HepG2 (cell line): ENCODE measurements at regions not wholly inside any gene's neighbourhood (a gene's known extent, or its start where the extent isn't known, plus 50 kb on each side); places are given as distances from the start of the nearest gene placed in this dataset.

ENCODE experiments used
- ATAC-seq: fragments of 200-7000 bp; cut with Tn5 transposase; 3 replicates; pipeline ENCODE4 v1.9.1; 2020; ENCODE audit warnings: mild to moderate bottlenecking, moderate library complexity
- BruUV-seq: library from RNA; stranded (reverse); fragments of 400-500 nt; replicated peaks from 2 replicates; lab custom pipeline; 2021; lab: Mats Ljungman, UMichigan
- CTCF ChIA-PET: fragments of 300-600 bp; formaldehyde crosslinking; extraction: SDS; loops from one replicate; lab custom pipeline; 2021; ENCODE audit warnings: low total read pairs, inconsistent platforms, low intra/inter-chr PET ratio; lab: Yijun Ruan, JAX
- POLR2A ChIA-PET: fragments of 350-600 bp; sonication (Branson Sonifier 250); formaldehyde crosslinking; loops from one replicate; lab custom pipeline; 2020; ENCODE audit warnings: antibody characterized with exemption, inconsistent platforms; lab: Yijun Ruan, JAX
- DNase-seq: peaks from one replicate; pipeline ENCODE4 v3.0.0-alpha.2; 2015; ENCODE audit warnings: low spot score
- FAIRE-seq: peaks from 3 replicates; lab custom pipeline; 2011; peaks lifted over from hg19 to GRCh38; lab: Jason Lieb, UNC
- H2AFZ ChIP-seq: one replicate; pipeline ENCODE4 v1.6.1; 2011; ENCODE audit warnings: low read length, inconsistent platforms
- H3K27ac ChIP-seq: fragments of 300-600 bp; 3 replicates; pipeline ENCODE4 v1.8.0; 2011; ENCODE audit warnings: mixed run types, mild to moderate bottlenecking, mixed read lengths, low read length, inconsistent platforms; ENCODE audit not compliant: insufficient read depth; ENCODE audit errors: extremely low read length
- H3K27me3 ChIP-seq, 2 experiments: fragments of 200-600 bp in 1 of 2; 2 replicates in 1 of 2; 3 replicates in 1 of 2; pipeline versions ENCODE4 v1.6.0 to v1.8.0; 2011; ENCODE audit warnings: low read length in 2 of 2, mild to moderate bottlenecking in 2 of 2, moderate library complexity in 2 of 2, inconsistent platforms in 1 of 2; ENCODE audit not compliant: insufficient read depth in 2 of 2, control insufficient read depth in 1 of 2
- H3K36me3 ChIP-seq, 2 experiments: fragments of 200-600 bp in 1 of 2; replicated peaks in 1 of 2; 2 replicates in 1 of 2; 3 replicates in 1 of 2; pipeline versions ENCODE4 v1.5.1 to v1.8.0; 2011; ENCODE audit warnings: low read length in 2 of 2, inconsistent platforms in 1 of 2; ENCODE audit not compliant: insufficient read depth in 2 of 2, control insufficient read depth in 1 of 2
- H3K4me1 ChIP-seq: 2 replicates; pipeline ENCODE4 v1.5.1; 2012; ENCODE audit warnings: low read length, inconsistent platforms; ENCODE audit not compliant: insufficient read depth
- H3K4me2 ChIP-seq: 2 replicates; pipeline ENCODE4 v1.6.0; 2011; ENCODE audit warnings: low read depth, low read length, inconsistent platforms
- H3K4me3 ChIP-seq, 3 experiments: fragments of 200-600 bp in 1 of 3; sonication (generic), shearing (Covaris generic) in 1 of 3; replicated peaks in 1 of 3; 2 replicates each; pipeline ENCODE4 v1.5.1; 2011 to 2016; ENCODE audit warnings: low read length in 3 of 3, inconsistent platforms in 2 of 3, low read depth in 2 of 3, mild to moderate bottlenecking in 2 of 3, control low read depth in 1 of 3, mixed read lengths in 1 of 3; ENCODE audit not compliant: insufficient read depth in 1 of 3
- H3K79me2 ChIP-seq: one replicate; pipeline ENCODE4 v1.6.1; 2011; ENCODE audit warnings: low read length, inconsistent platforms; ENCODE audit not compliant: insufficient read depth
- H3K9ac ChIP-seq: 2 replicates; pipeline ENCODE4 v1.6.0; 2011; ENCODE audit warnings: mild to moderate bottlenecking, low read depth, low read length, inconsistent platforms; ENCODE audit not compliant: insufficient read depth
- H3K9me3 ChIP-seq: 2 replicates; pipeline ENCODE4 v1.5.1; 2012; ENCODE audit warnings: mild to moderate bottlenecking, low read length
- H4K20me1 ChIP-seq: 2 replicates; pipeline ENCODE4 v1.6.0; 2011; ENCODE audit warnings: inconsistent platforms, mild to moderate bottlenecking, low read length, moderate library complexity; ENCODE audit not compliant: insufficient read depth
- AHR ChIP-seq: IDR thresholded peaks from 2 replicates; pipeline ENCODE4 v1.6.1; 2018; ENCODE audit warnings: missing genetic modification reagents, missing compliant biosample characterization
- AKNA ChIP-seq: sonication (generic); formaldehyde crosslinking; IDR thresholded peaks from 2 replicates; pipeline ENCODE4 v1.4.0; 2020; ENCODE audit warnings: missing genetic modification reagents, borderline replicate concordance
- ARNT ChIP-seq: fragments of 450-650 bp; IDR thresholded peaks from 2 replicates; pipeline ENCODE4 v1.6.1; 2017
- E2F5 ChIP-seq: sonication (generic); formaldehyde crosslinking; conservative IDR thresholded peaks from 2 replicates; pipeline ENCODE4 v1.4.0; 2020; ENCODE audit warnings: missing genetic modification reagents
- EP300 ChIP-seq, 3 experiments: sonication (generic) in 1 of 3; formaldehyde crosslinking in 1 of 3; IDR thresholded peaks; 2 replicates each; pipeline versions ENCODE4 v1.5.1 to v1.6.1; 2011 to 2020; ENCODE audit warnings: low read depth in 2 of 3, low read length in 2 of 3, borderline replicate concordance in 1 of 3, improper control_type of control experiment in 1 of 3, mild to moderate bottlenecking in 1 of 3, missing genetic modification reagents in 1 of 3, moderate library complexity in 1 of 3
- ESRRA ChIP-seq: sonication (generic); formaldehyde crosslinking; IDR thresholded peaks from 2 replicates; pipeline ENCODE4 v1.5.1; 2020; ENCODE audit warnings: mild to moderate bottlenecking, low read depth, missing genetic modification reagents
- HOXA3 ChIP-seq: sonication (generic); formaldehyde crosslinking; IDR thresholded peaks from 2 replicates; pipeline ENCODE4 v1.5.0; 2020; ENCODE audit warnings: missing genetic modification reagents
- KLF16 ChIP-seq, 2 experiments: sonication (generic) in 1 of 2; formaldehyde crosslinking in 1 of 2; IDR thresholded peaks; 2 replicates each; pipeline versions ENCODE4 v1.6.1 to v1.8.0; 2016 to 2023; ENCODE audit warnings: missing genetic modification reagents in 2 of 2, missing compliant biosample characterization in 1 of 2
- NAIF1 ChIP-seq: sonication (generic); formaldehyde crosslinking; IDR thresholded peaks from 2 replicates; pipeline ENCODE4 v1.5.0; 2020; ENCODE audit warnings: mild to moderate bottlenecking, missing genetic modification reagents, borderline replicate concordance
- NFIC ChIP-seq: IDR thresholded peaks from 2 replicates; pipeline ENCODE4 v1.6.1; 2012; ENCODE audit warnings: mild to moderate bottlenecking, low read length, inconsistent platforms
- RAD21 ChIP-seq: fragments of 450-650 bp; formaldehyde crosslinking; IDR thresholded peaks from 2 replicates; pipeline ENCODE4 v1.5.0; 2020; ENCODE audit warnings: mild to moderate bottlenecking
- ZNF441 ChIP-seq: sonication (generic); formaldehyde crosslinking; IDR thresholded peaks from 2 replicates; pipeline ENCODE4 v1.7.0; 2021; ENCODE audit warnings: missing genetic modification reagents, borderline replicate concordance
- WGBS: methylation state at CpG from one replicate; pipeline ENCODE4 v1.1.6; 2017; ENCODE audit warnings: low lambda C conversion rate; 5-methylcytosine and 5-hydroxymethylcytosine counted together
- in situ Hi-C: cut with HindIII; loops from 2 replicates; pipeline ENCODE4 v1.10.0; 2017; ENCODE audit warnings: low pct_unique_long_range_greater_than_20kb; ENCODE audit not compliant: extremely low pct_ligation_motif_present
- intact Hi-C: fragments of 100-400 bp; cut with micrococcal nuclease; formaldehyde crosslinking; loops from one replicate; pipeline ENCODE4 v1.10.0; 2022; ENCODE audit not compliant: unreplicated experiment
- TF ChIP-seq, protein P1 (sequence below): IDR thresholded peaks from 2 replicates; pipeline ENCODE4 v1.6.1; 2016; ENCODE audit warnings: low read depth, borderline replicate concordance
- TF ChIP-seq, protein P2 (sequence below): sonication (generic); formaldehyde crosslinking; IDR thresholded peaks from 2 replicates; pipeline ENCODE4 v1.5.0; 2020; ENCODE audit warnings: missing genetic modification reagents, mild to moderate bottlenecking, borderline replicate concordance
- TF ChIP-seq, protein P3 (sequence below): sonication (generic); formaldehyde crosslinking; IDR thresholded peaks from 2 replicates; pipeline ENCODE4 v1.8.0; 2022; ENCODE audit warnings: missing genetic modification reagents, mild to moderate bottlenecking, moderate library complexity, borderline replicate concordance

DNA sequence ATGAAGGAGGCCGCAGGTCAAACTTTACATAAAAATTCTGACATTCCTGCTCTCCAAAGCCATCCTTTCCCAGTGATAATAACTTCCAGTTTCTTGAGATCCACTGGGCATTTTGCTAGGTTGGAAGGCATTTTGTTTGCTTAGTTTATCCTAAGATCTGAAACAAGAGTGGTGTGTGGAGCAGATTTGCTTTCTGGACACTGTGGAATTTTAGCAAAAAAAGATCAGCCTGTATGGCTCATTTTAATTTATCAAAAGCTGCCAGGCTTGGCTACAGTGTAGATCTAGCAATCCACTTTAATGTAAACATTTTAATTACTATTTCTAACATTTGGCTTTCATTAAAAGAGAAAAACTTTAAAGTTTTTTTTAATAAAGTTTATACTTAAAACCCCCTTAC is 124.8 kb downstream of the SAMD9 start:
- POLR2A ChIA-PET = no interaction called here
- no peaks in the 10 kb centered on the region for H3K9me3 ChIP-seq
- CTCF ChIA-PET = no interaction called here

More for the DNA sequence above, 124.8 kb downstream of the SAMD9 start:
- 5% methylated on average over 1 of the region's 1 CpG for WGBS
- DNase-seq (no peak), FAIRE-seq (no peak), ATAC-seq (no peak)
- Histone ChIP-seq H3K4me3 (no peak overlapping the region), H4K20me1 (no peaks in the 10 kb centered on the region), H3K27me3 (peaks cover 0 to 6% of the 10 kb centered on the region in 2 experiments; a peak in 1 of 5 replicates), H2AFZ (no peak overlapping the region), H3K27ac (no peak overlapping the region), H3K36me3 (no peaks in the 10 kb centered on the region), H3K9ac (no peak overlapping the region), H3K4me1 (no peaks in the 10 kb centered on the region), H3K79me2 (no peaks in the 10 kb centered on the region), H3K4me2 (no peak overlapping the region)
- TF ChIP-seq ZNF441 (CRISPR knock-in tag) (no peak), NAIF1 (CRISPR knock-in tag) (no peak), AHR (CRISPR knock-in tag) (no peak), HOXA3 (CRISPR knock-in tag) (no peak), NFIC (no peak), ARNT (no peak), EP300 (IDR thresholded peaks at IDR 0.05; ENCODE audit: low read depth in 2 of 2, low read length in 2 of 2) (no peak), EP300 (CRISPR knock-in tag; IDR thresholded peaks at IDR 0.05; ENCODE audit: borderline replicate concordance) (no peak), RAD21 (CRISPR knock-in tag) (no peak), E2F5 (CRISPR knock-in tag) (no peak), KLF16 (CRISPR knock-in tag; IDR thresholded peaks at IDR 0.05) (no peak), AKNA (CRISPR knock-in tag) (no peak), ESRRA (CRISPR knock-in tag) (no peak)
- TF ChIP-seq, protein P1, sequence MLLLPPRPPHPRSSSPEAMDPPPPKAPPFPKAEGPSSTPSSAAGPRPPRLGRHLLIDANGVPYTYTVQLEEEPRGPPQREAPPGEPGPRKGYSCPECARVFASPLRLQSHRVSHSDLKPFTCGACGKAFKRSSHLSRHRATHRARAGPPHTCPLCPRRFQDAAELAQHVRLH (CRISPR knock-in tag) = no peak
- TF ChIP-seq, protein P2, sequence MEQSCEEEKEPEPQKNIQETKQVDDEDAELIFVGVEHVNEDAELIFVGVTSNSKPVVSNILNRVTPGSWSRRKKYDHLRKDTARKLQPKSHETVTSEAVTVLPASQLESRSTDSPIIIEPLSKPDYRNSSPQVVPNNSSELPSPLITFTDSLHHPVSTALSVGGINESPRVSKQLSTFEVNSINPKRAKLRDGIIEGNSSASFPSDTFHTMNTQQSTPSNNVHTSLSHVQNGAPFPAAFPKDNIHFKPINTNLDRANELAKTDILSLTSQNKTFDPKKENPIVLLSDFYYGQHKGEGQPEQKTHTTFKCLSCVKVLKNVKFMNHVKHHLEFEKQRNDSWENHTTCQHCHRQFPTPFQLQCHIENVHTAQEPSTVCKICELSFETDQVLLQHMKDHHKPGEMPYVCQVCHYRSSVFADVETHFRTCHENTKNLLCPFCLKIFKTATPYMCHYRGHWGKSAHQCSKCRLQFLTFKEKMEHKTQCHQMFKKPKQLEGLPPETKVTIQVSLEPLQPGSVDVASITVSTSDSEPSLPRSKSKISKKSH (CRISPR knock-in tag) = no peak
- TF ChIP-seq, protein P3, sequence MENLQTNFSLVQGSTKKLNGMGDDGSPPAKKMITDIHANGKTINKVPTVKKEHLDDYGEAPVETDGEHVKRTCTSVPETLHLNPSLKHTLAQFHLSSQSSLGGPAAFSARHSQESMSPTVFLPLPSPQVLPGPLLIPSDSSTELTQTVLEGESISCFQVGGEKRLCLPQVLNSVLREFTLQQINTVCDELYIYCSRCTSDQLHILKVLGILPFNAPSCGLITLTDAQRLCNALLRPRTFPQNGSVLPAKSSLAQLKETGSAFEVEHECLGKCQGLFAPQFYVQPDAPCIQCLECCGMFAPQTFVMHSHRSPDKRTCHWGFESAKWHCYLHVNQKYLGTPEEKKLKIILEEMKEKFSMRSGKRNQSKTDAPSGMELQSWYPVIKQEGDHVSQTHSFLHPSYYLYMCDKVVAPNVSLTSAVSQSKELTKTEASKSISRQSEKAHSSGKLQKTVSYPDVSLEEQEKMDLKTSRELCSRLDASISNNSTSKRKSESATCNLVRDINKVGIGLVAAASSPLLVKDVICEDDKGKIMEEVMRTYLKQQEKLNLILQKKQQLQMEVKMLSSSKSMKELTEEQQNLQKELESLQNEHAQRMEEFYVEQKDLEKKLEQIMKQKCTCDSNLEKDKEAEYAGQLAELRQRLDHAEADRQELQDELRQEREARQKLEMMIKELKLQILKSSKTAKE (CRISPR knock-in tag) = no peak
- intact Hi-C loops (no loop called here), in situ Hi-C loops (no loop called here)
- BruUV-seq = no TSS peak
